IMR-90 (cell line): ENCODE measurements at regions not wholly inside any gene's neighbourhood (a gene's known extent, or its start where the extent isn't known, plus 50 kb on each side); places are given as distances from the start of the nearest gene placed in this dataset.
"Not testable (repeated sequence)": the region's sequence is repeated elsewhere in the genome, so short reads cannot be mapped to it uniquely, and the experiment has no call there.

Source experiments
- ATAC-seq: fragments of 200-7000 bp; cut with Tn5 transposase; 2 replicates; pipeline ENCODE4 v1.9.1; 2020; ENCODE audit warnings: low read depth, mild to moderate bottlenecking, moderate library complexity
- BruUV-seq: library from RNA; stranded (reverse); fragments of 400-500 nt; replicated peaks from 2 replicates; lab custom pipeline; 2021; lab: Mats Ljungman, UMichigan
- CTCF ChIA-PET: fragments of 300-600 bp; formaldehyde crosslinking; extraction: SDS; loops from one replicate; lab custom pipeline; 2021; ENCODE audit warnings: antibody characterized with exemption; lab: Yijun Ruan, JAX
- POLR2A ChIA-PET: fragments of 300-600 bp; sonication (Branson Sonifier 250); formaldehyde crosslinking; loops from one replicate; lab custom pipeline; 2022; ENCODE audit warnings: antibody characterized with exemption; ENCODE audit not compliant: unreplicated experiment; lab: Charles Lee
- DNase-seq: peaks from one replicate; pipeline ENCODE4 v3.0.0; 2013
- H2AFZ ChIP-seq: replicated peaks from 2 replicates; pipeline ENCODE3; 2013; ENCODE audit warnings: low read length, mild to moderate bottlenecking; ENCODE audit not compliant: poor library complexity
- H2AK5ac ChIP-seq: 2 replicates; pipeline ENCODE4 v1.6.1; 2013; ENCODE audit warnings: low read depth, low read length, inconsistent platforms
- H2AK9ac ChIP-seq: replicated peaks from 2 replicates; pipeline ENCODE3; 2013; ENCODE audit warnings: mild to moderate bottlenecking, low read depth, low read length, moderate library complexity; ENCODE audit not compliant: poor library complexity
- H2BK120ac ChIP-seq: 2 replicates; pipeline ENCODE4 v1.6.1; 2013; ENCODE audit warnings: low read depth, low read length, inconsistent platforms
- H2BK15ac ChIP-seq: 3 replicates; pipeline ENCODE4 v1.6.1; 2013; ENCODE audit warnings: low read depth, low read length, inconsistent platforms
- H2BK20ac ChIP-seq: 2 replicates; pipeline ENCODE4 v1.6.1; 2013; ENCODE audit warnings: low read depth, mild to moderate bottlenecking, inconsistent platforms, low read length, moderate library complexity
- H2BK5ac ChIP-seq: 2 replicates; pipeline ENCODE4 v1.6.1; 2013; ENCODE audit warnings: mild to moderate bottlenecking, low read depth, low read length, inconsistent platforms; ENCODE audit not compliant: poor library complexity, severe bottlenecking
- H3K14ac ChIP-seq: replicated peaks from 2 replicates; pipeline ENCODE4 v1.6.1; 2013; ENCODE audit warnings: low read depth, low read length, inconsistent platforms
- H3K18ac ChIP-seq: 2 replicates; pipeline ENCODE4 v1.6.1; 2013; ENCODE audit warnings: low read depth, low read length, control low read depth
- H3K23ac ChIP-seq: 2 replicates; pipeline ENCODE4 v1.6.1; 2013; ENCODE audit warnings: low read depth, low read length, inconsistent platforms
- H3K27ac ChIP-seq: 2 replicates; pipeline ENCODE4 v1.5.1; 2013; ENCODE audit warnings: mild to moderate bottlenecking, control low read depth, low read length; ENCODE audit not compliant: insufficient read depth
- H3K27me3 ChIP-seq: 2 replicates; pipeline ENCODE4 v1.6.1; 2013; ENCODE audit warnings: low read length; ENCODE audit not compliant: control insufficient read depth, insufficient read depth
- H3K36me3 ChIP-seq: 2 replicates; pipeline ENCODE4 v1.6.1; 2013; ENCODE audit warnings: low read length, mixed read lengths; ENCODE audit not compliant: control insufficient read depth, insufficient read depth
- H3K4ac ChIP-seq: 2 replicates; pipeline ENCODE4 v1.6.1; 2013; ENCODE audit warnings: low read depth, low read length, inconsistent platforms
- H3K4me1 ChIP-seq: 2 replicates; pipeline ENCODE4 v1.6.1; 2013; ENCODE audit warnings: low read length, mixed read lengths; ENCODE audit not compliant: control insufficient read depth, insufficient read depth
- H3K4me2 ChIP-seq: 2 replicates; pipeline ENCODE4 v1.6.1; 2013; ENCODE audit warnings: low read depth, mild to moderate bottlenecking, control low read depth, low read length, moderate library complexity
- H3K4me3 ChIP-seq: 2 replicates; pipeline ENCODE4 v1.5.1; 2013; ENCODE audit warnings: low read depth, mild to moderate bottlenecking, control low read depth, low read length, moderate library complexity; ENCODE audit not compliant: insufficient read depth
- H3K56ac ChIP-seq: 2 replicates; pipeline ENCODE4 v1.6.1; 2013; ENCODE audit warnings: low read length, inconsistent platforms; ENCODE audit not compliant: insufficient read depth; ENCODE audit errors: extremely low read depth
- H3K79me1 ChIP-seq, 2 experiments: 2 replicates each; pipeline ENCODE4 v1.6.1; 2013; ENCODE audit warnings: low read length in 2 of 2, inconsistent platforms in 1 of 2, low read depth in 1 of 2
- H3K9ac ChIP-seq: 2 replicates; pipeline ENCODE4 v1.6.1; 2013; ENCODE audit warnings: low read depth, low read length, control low read depth
- H3K9me1 ChIP-seq: 2 replicates; pipeline ENCODE4 v1.6.1; 2013; ENCODE audit warnings: low read length, inconsistent platforms; ENCODE audit not compliant: insufficient read depth
- H3K9me3 ChIP-seq: 2 replicates; pipeline ENCODE4 v1.6.1; 2013; ENCODE audit warnings: low read length; ENCODE audit not compliant: control insufficient read depth, insufficient read depth
- H4K20me1 ChIP-seq: 2 replicates; pipeline ENCODE4 v1.6.1; 2013; ENCODE audit warnings: low read length, inconsistent platforms; ENCODE audit not compliant: insufficient read depth
- H4K5ac ChIP-seq: 2 replicates; pipeline ENCODE4 v1.6.1; 2013; ENCODE audit warnings: mild to moderate bottlenecking, low read depth, low read length, control low read depth
- H4K8ac ChIP-seq, 2 experiments: 2 replicates each; pipeline ENCODE4 v1.6.1; 2013; ENCODE audit warnings: low read depth in 2 of 2, low read length in 2 of 2, control low read depth in 1 of 2, inconsistent platforms in 1 of 2
- H4K91ac ChIP-seq: 2 replicates; pipeline ENCODE4 v1.6.1; 2013; ENCODE audit warnings: low read depth, low read length, inconsistent platforms; ENCODE audit not compliant: insufficient read depth
- WGBS, 2 experiments: methylation state at CpG; one replicate each; pipeline versions ENCODE4 v1.1.5 to v1.1.7; 2013; ENCODE audit warnings: missing lambda C conversion rate in 2 of 2; ENCODE audit not compliant: insufficient read length in 1 of 2; ENCODE audit errors: extremely low coverage in 2 of 2; 5-methylcytosine and 5-hydroxymethylcytosine counted together
- dilution Hi-C: fragments of 300-500 bp; cut with HindIII; formaldehyde crosslinking; loops from one replicate; pipeline ENCODE4 v1.14.3; 2018; ENCODE audit warnings: low sequenced_read_pairs; ENCODE audit not compliant: unreplicated experiment
- in situ Hi-C: fragments of 300-500 bp; cut with MboI; formaldehyde crosslinking; loops from 3 replicates; pipeline ENCODE4 v1.14.3; 2019; ENCODE audit warnings: low sequenced_read_pairs, inconsistent platforms, mixed read lengths
- intact Hi-C: fragments of 100-400 bp; cut with micrococcal nuclease; formaldehyde crosslinking; loops from 2 replicates; pipeline ENCODE4 v1.10.0; 2022

DNA sequence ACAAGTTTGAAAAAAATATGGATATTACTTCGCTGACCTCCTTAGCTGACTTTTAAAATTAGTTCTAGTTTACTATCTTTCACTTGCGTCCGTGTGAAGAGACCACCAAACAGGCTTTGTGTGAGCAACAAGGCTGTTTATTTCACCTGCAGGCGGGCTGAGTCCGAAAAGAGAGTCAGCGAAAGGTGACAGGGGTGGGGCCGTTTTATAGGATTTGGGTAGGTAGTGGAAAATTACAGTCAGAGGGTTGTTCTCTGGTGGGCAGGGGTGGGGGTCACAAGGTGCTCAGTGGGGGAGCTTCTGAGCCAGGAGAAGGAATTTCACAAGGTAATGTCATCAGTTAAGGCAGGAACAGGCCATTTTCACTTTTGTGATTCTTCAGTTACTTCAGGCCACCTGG, 203.7 kb downstream of the POM121L12 start:
- H4K20me1 ChIP-seq, H3K9ac ChIP-seq, H2BK5ac ChIP-seq, intact Hi-C loops, H2BK15ac ChIP-seq, H4K5ac ChIP-seq, H3K18ac ChIP-seq, H3K36me3 ChIP-seq, H3K9me3 ChIP-seq, H3K14ac ChIP-seq, H3K27me3 ChIP-seq, H3K9me1 ChIP-seq, CTCF ChIA-PET, H3K56ac ChIP-seq, H3K27ac ChIP-seq, H2AK9ac ChIP-seq, in situ Hi-C loops, H2AK5ac ChIP-seq, H2AFZ ChIP-seq, H3K4me1 ChIP-seq, H3K4ac ChIP-seq, H3K79me1 ChIP-seq, POLR2A ChIA-PET, H4K91ac ChIP-seq, H2BK20ac ChIP-seq, H3K4me2 ChIP-seq, DNase-seq, H4K8ac ChIP-seq, dilution Hi-C loops, H3K23ac ChIP-seq, BruUV-seq, H3K4me3 ChIP-seq, H2BK120ac ChIP-seq, ATAC-seq: not testable (repeated sequence)
- WGBS, 2 experiments, result no CpG with 5 or more reads among the region's 7 CpGs
